Activated naive CD4-positive, alpha-beta T cell treated with anti-CD3 and anti-CD28 coated beads for 36 hours (primary cell): ENCODE measurements at regions not wholly inside any gene's neighbourhood (a gene's known extent, or its start where the extent isn't known, plus 50 kb on each side); places are given as distances from the start of the nearest gene placed in this dataset.
A peak's percentile ranks its signal among the peaks of the same experiment; 100 is the strongest.

Experiments used
- CTCF ChIA-PET: fragments of 350-600 bp; sonication (Branson Sonifier 250); formaldehyde crosslinking; loops from one replicate; lab custom pipeline; 2021; ENCODE audit warnings: antibody characterized with exemption; lab: Charles Lee
- DNase-seq: peaks from one replicate; pipeline ENCODE4 v3.0.0-alpha.2; 2020
- H3K27ac Mint-ChIP-seq: one replicate; pipeline ENCODE4 v1.8.0; 2021; ENCODE audit warnings: mild to moderate bottlenecking, mixed read lengths
- H3K27me3 Mint-ChIP-seq: one replicate; pipeline ENCODE4 v1.8.0; 2021; ENCODE audit warnings: low read depth, mixed read lengths
- H3K36me3 Mint-ChIP-seq: one replicate; pipeline ENCODE4 v1.8.0; 2021; ENCODE audit warnings: low read depth, mixed read lengths
- H3K4me1 Mint-ChIP-seq: one replicate; pipeline ENCODE4 v1.8.0; 2021; ENCODE audit warnings: low read depth, mixed read lengths
- H3K4me3 Mint-ChIP-seq: one replicate; pipeline ENCODE4 v1.8.0; 2021; ENCODE audit warnings: mild to moderate bottlenecking, moderate library complexity, mixed read lengths
- H3K9me3 Mint-ChIP-seq: one replicate; pipeline ENCODE4 v1.8.0; 2021; ENCODE audit warnings: mixed read lengths
- intact Hi-C: fragments of 100-400 bp; cut with micrococcal nuclease; formaldehyde crosslinking; loops from one replicate; pipeline ENCODE4 v1.15.1; 2023

GRCh38 chr18:23377669-23378301 is 75.3 kb upstream of the RIOK3 start:
- intact Hi-C loops: loop anchor here (1.0 to 10.0 kb wide), 5 partner anchors 146 to 583 kb away; partner anchors contain the start of gene RBBP8
- Mint-ChIP-seq H3K27ac (peak overlapping the region; percentile 53), H3K4me1 (peaks cover 16% of the 10 kb centered on the region)

GRCh38 chr18:23378302-23378686 is 74.8 kb upstream of the RIOK3 start:
- H3K27ac Mint-ChIP-seq: no peak overlapping the region
- peaks cover 16% of the 10 kb centered on the region for H3K4me1 Mint-ChIP-seq
- CTCF ChIA-PET: interaction anchor here (0.6 to 2.9 kb wide), 9 partner anchors 28 to 563 kb away, joined by 3 to 29 read pairs (median 4); no protein-coding TSS in a partner anchor
- no peaks in the 10 kb centered on the region for H3K9me3 Mint-ChIP-seq
- H3K4me3 Mint-ChIP-seq: no peak overlapping the region
- intact Hi-C loops: loop anchor here (1.0 to 10.0 kb wide), 3 partner anchors 301 to 583 kb away; no protein-coding TSS in a partner anchor
- peaks cover 2% of the 10 kb centered on the region for H3K36me3 Mint-ChIP-seq
- DNase-seq: no peak
- no peaks in the 10 kb centered on the region for H3K27me3 Mint-ChIP-seq

More at GRCh38 chr18:23377669-23378301, 75.3 kb upstream of the RIOK3 start:
- H3K27me3 Mint-ChIP-seq: no peaks in the 10 kb centered on the region
- DNase-seq: peak; percentile 20
- no peak overlapping the region for H3K4me3 Mint-ChIP-seq
- H3K36me3 Mint-ChIP-seq: no peaks in the 10 kb centered on the region
- H3K9me3 Mint-ChIP-seq: no peaks in the 10 kb centered on the region
- CTCF ChIA-PET: interaction anchor here (0.6 to 2.9 kb wide), 6 partner anchors 56 to 531 kb away, joined by 3 to 29 read pairs (median 4); no protein-coding TSS in a partner anchor

GRCh38 chr18:23380001-23380550 is 73.0 kb upstream of the RIOK3 start:
- H3K9me3 Mint-ChIP-seq: no peaks in the 10 kb centered on the region
- CTCF ChIA-PET: interaction anchor here (0.6 to 2.9 kb wide), 7 partner anchors 25 to 450 kb away, joined by 3 to 29 read pairs (median 3); no protein-coding TSS in a partner anchor
- H3K36me3 Mint-ChIP-seq: peaks cover 8% of the 10 kb centered on the region
- no peaks in the 10 kb centered on the region for H3K27me3 Mint-ChIP-seq
- peaks cover 25% of the 10 kb centered on the region for H3K4me1 Mint-ChIP-seq
- no peak overlapping the region for H3K4me3 Mint-ChIP-seq
- intact Hi-C loops: no loop called here
- H3K27ac Mint-ChIP-seq: no peak overlapping the region
- DNase-seq: no peak

GRCh38 chr18:23380817-23381216 is 72.3 kb upstream of the RIOK3 start:
- Mint-ChIP-seq H3K36me3 (peaks cover 8% of the 10 kb centered on the region), H3K27ac (no peak overlapping the region), H3K27me3 (no peaks in the 10 kb centered on the region), H3K4me1 (peaks cover 31% of the 10 kb centered on the region), H3K4me3 (no peak overlapping the region), H3K9me3 (no peaks in the 10 kb centered on the region)
- no peak for DNase-seq
- CTCF ChIA-PET: interaction anchor here (0.6 to 1.8 kb wide), 3 partner anchors 231 to 451 kb away, joined by 3 to 5 read pairs (median 3); no protein-coding TSS in a partner anchor
- intact Hi-C loops: no loop called here

GRCh38 chr18:23383494-23383893 is 69.6 kb upstream of the RIOK3 start:
- Mint-ChIP-seq H3K4me3 (no peak overlapping the region), H3K27me3 (no peaks in the 10 kb centered on the region), H3K9me3 (no peaks in the 10 kb centered on the region), H3K4me1 (peaks cover 19% of the 10 kb centered on the region), H3K36me3 (peaks cover 8% of the 10 kb centered on the region), H3K27ac (no peak overlapping the region)
- CTCF ChIA-PET: no interaction called here
- DNase-seq: no peak
- intact Hi-C loops: no loop called here

- Mint-ChIP-seq H3K36me3 (peaks cover 8% of the 10 kb centered on the region), H3K27me3 (no peaks in the 10 kb centered on the region), H3K4me3 (no peak overlapping the region), H3K4me1 (peaks cover 15% of the 10 kb centered on the region), H3K27ac (no peak overlapping the region), H3K9me3 (no peaks in the 10 kb centered on the region)
- no peak for DNase-seq
- intact Hi-C loops: no loop called here
- CTCF ChIA-PET: no interaction called here
These were observed 68.0 kb upstream of the RIOK3 start for GRCh38 chr18:23384778-23385736.

- H3K9me3 Mint-ChIP-seq: no peaks in the 10 kb centered on the region
- peaks cover 8% of the 10 kb centered on the region for H3K36me3 Mint-ChIP-seq
- H3K4me1 Mint-ChIP-seq: peaks cover 15% of the 10 kb centered on the region
- intact Hi-C loops: no loop called here
- no peaks in the 10 kb centered on the region for H3K27me3 Mint-ChIP-seq
- H3K27ac Mint-ChIP-seq: no peak overlapping the region
- H3K4me3 Mint-ChIP-seq: no peak overlapping the region
- CTCF ChIA-PET: no interaction called here
- DNase-seq: no peak
These were observed 66.8 kb upstream of the RIOK3 start for GRCh38 chr18:23386317-23386716.

GRCh38 chr18:23387265-23387664 is 65.8 kb upstream of the RIOK3 start:
- intact Hi-C loops: no loop called here
- no peaks in the 10 kb centered on the region for H3K27me3 Mint-ChIP-seq

GRCh38 chr18:23388357-23388756 is 64.7 kb upstream of the RIOK3 start:
- H3K27me3 Mint-ChIP-seq: no peaks in the 10 kb centered on the region
- CTCF ChIA-PET: no interaction called here
- H3K4me1 Mint-ChIP-seq: peaks cover 15% of the 10 kb centered on the region
- intact Hi-C loops: no loop called here
- no peak overlapping the region for H3K27ac Mint-ChIP-seq
- peaks cover 6% of the 10 kb centered on the region for H3K36me3 Mint-ChIP-seq
- no peaks in the 10 kb centered on the region for H3K9me3 Mint-ChIP-seq
- DNase-seq: no peak
- no peak overlapping the region for H3K4me3 Mint-ChIP-seq

More at GRCh38 chr18:23387265-23387664, 65.8 kb upstream of the RIOK3 start:
- DNase-seq: no peak
- CTCF ChIA-PET: no interaction called here
- Mint-ChIP-seq H3K36me3 (peaks cover 8% of the 10 kb centered on the region), H3K27ac (no peak overlapping the region), H3K4me1 (peaks cover 15% of the 10 kb centered on the region), H3K9me3 (no peaks in the 10 kb centered on the region), H3K4me3 (no peak overlapping the region)

GRCh38 chr18:23391156-23391555 is 61.9 kb upstream of the RIOK3 start:
- no peak for DNase-seq
- Mint-ChIP-seq H3K4me3 (no peak overlapping the region), H3K9me3 (no peaks in the 10 kb centered on the region), H3K27ac (no peak overlapping the region), H3K4me1 (no peaks in the 10 kb centered on the region), H3K27me3 (no peaks in the 10 kb centered on the region), H3K36me3 (peaks cover 5% of the 10 kb centered on the region)
- CTCF ChIA-PET: no interaction called here
- intact Hi-C loops: no loop called here

GRCh38 chr18:23397907-23398306 is 55.2 kb upstream of the RIOK3 start:
- Mint-ChIP-seq H3K27ac (no peak overlapping the region), H3K27me3 (no peaks in the 10 kb centered on the region), H3K4me3 (no peak overlapping the region), H3K36me3 (peaks cover 6% of the 10 kb centered on the region), H3K9me3 (no peaks in the 10 kb centered on the region), H3K4me1 (peaks cover 15% of the 10 kb centered on the region)
- intact Hi-C loops: no loop called here
- DNase-seq: peak; percentile 6
- CTCF ChIA-PET: interaction anchor here (0.5 to 2.3 kb wide), 3 partner anchors 14 to 272 kb away, joined by 3 to 12 read pairs (median 3); no protein-coding TSS in a partner anchor

- Mint-ChIP-seq H3K27me3 (no peaks in the 10 kb centered on the region), H3K36me3 (peaks cover 9% of the 10 kb centered on the region), H3K4me3 (no peak overlapping the region), H3K27ac (no peak overlapping the region), H3K4me1 (peaks cover 15% of the 10 kb centered on the region), H3K9me3 (peaks cover 2% of the 10 kb centered on the region)
- CTCF ChIA-PET: interaction anchor here (1.1 to 2.3 kb wide), 2 partner anchors 13 to 267 kb away, joined by 3 to 12 read pairs; no protein-coding TSS in a partner anchor
- DNase-seq: no peak
- intact Hi-C loops: no loop called here
These were observed 54.7 kb upstream of the RIOK3 start for GRCh38 chr18:23398401-23398800.
